ENCODE measurements at regions not wholly inside any gene's neighbourhood (a gene's known extent, or its start where the extent isn't known, plus 50 kb on each side); places are given as distances from the start of the nearest gene placed in this dataset.

DNA sequence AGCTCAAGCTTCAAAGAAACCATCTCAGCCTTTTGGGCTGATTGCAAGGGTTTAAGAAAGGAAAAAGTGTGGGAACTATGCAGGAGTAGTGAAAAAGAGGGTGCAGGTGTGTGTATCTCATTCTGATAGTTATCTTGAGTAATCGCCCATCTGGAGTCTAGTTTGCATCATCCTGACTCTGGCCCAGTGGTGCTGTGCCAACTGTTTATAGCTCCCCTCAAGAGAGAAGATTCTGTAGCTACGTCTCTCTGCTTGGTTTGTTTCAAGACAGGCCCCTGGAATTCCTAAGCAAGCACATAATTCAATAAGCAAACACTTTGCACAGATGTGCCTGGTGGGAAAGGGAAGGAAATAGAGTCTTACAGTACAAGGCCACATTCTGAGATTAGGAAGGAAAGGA lies 144.4 kb downstream of the HAPSTR1 start:
- FAIRE-seq: no peak
- DNase-seq (ENCODE audit: low read depth, low spot score): no peak
- dilution Hi-C loops (cut with MboI; ENCODE audit: extremely low pct_ligation_motif_present, low sequenced_read_pairs): no loop called here
- no peak overlapping the region for H2AFZ ChIP-seq (ENCODE audit: low read depth, low read length)
- H4K20me1 ChIP-seq (replicated peaks; ENCODE audit: control insufficient read depth, extremely low read depth, insufficient read depth, low read length): no peaks in the 10 kb centered on the region
- ChIA-PET CTCF (no interaction called here), POLR2A (no interaction called here)
- no peak overlapping the region for H3K27ac ChIP-seq (ENCODE audit: insufficient read depth, low read depth, low read length)
- no peaks in the 10 kb centered on the region for H3K79me2 ChIP-seq (ENCODE audit: control insufficient read depth, insufficient read depth, low read length)
- TF ChIP-seq JUN (IDR thresholded peaks at IDR 0.05; ENCODE audit: borderline replicate concordance, insufficient read depth, insufficient read length, low read depth): no peak
- TF ChIP-seq GATA2 (IDR thresholded peaks at IDR 0.05; ENCODE audit: insufficient read depth, insufficient read length, low read depth, low read length): no peak
- no peaks in the 10 kb centered on the region for H3K27me3 ChIP-seq (ENCODE audit: control insufficient read depth in 2 of 2, insufficient read depth in 2 of 2, low read length in 2 of 2)
- no peaks in the 10 kb centered on the region for H3K9me1 ChIP-seq (replicated peaks; ENCODE audit: control insufficient read depth, extremely low read depth, insufficient read depth, low read length)
- H3K9ac ChIP-seq (replicated peaks; ENCODE audit: extremely low read depth, insufficient read depth, low read length): no peak overlapping the region
- intact Hi-C loops (cut with micrococcal nuclease): no loop called here
- H3K36me3 ChIP-seq (ENCODE audit: control insufficient read depth in 2 of 2, extremely low read depth in 1 of 2, insufficient read depth in 2 of 2, low read length in 2 of 2): no peaks in the 10 kb centered on the region
- H3K4me3 ChIP-seq (replicated peaks in 1 of 3; ENCODE audit: insufficient read depth in 1 of 3, low read depth in 1 of 3, low read length in 3 of 3): no peak overlapping the region
- BruUV-seq (replicated peaks): no TSS peak
- no peaks in the 10 kb centered on the region for H3K9me3 ChIP-seq (replicated peaks; ENCODE audit: control insufficient read depth, insufficient read depth, low read length)
- no peak overlapping the region for H3K4me2 ChIP-seq (ENCODE audit: insufficient read depth, low read length)
- H3K4me1 ChIP-seq (ENCODE audit: control insufficient read depth, extremely low read depth, insufficient read depth, low read length): no peaks in the 10 kb centered on the region

DNA sequence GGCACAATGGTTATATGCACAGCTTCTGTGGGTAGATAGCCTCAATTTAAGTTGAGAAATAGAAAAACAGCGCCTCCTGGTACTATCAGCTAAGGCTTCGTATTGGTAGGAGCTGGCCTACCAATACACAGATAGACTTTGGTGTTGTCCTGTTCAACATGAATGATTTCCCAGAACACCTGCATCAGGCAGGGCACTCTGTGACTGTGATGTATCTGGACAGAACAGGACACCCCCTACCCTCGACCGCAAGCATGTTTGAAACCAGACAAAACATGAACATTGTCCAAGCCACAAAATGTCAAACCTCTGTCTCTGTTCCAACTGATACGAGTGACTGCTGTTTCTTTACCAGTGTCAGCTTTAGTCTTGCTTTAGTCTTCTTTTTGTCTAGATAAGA lies 144.9 kb downstream of the HAPSTR1 start:
- BruUV-seq (replicated peaks): no TSS peak
- no peak overlapping the region for H3K9ac ChIP-seq (replicated peaks; ENCODE audit: extremely low read depth, insufficient read depth, low read length)
- no peaks in the 10 kb centered on the region for H3K79me2 ChIP-seq (ENCODE audit: control insufficient read depth, insufficient read depth, low read length)
- DNase-seq (ENCODE audit: low read depth, low spot score): no peak
- intact Hi-C loops (cut with micrococcal nuclease) (no loop called here), dilution Hi-C loops (cut with MboI; ENCODE audit: extremely low pct_ligation_motif_present, low sequenced_read_pairs) (no loop called here)
- POLR2A ChIA-PET: no interaction called here
- H3K4me3 ChIP-seq (replicated peaks in 1 of 3; ENCODE audit: insufficient read depth in 1 of 3, low read depth in 1 of 3, low read length in 3 of 3): no peak overlapping the region
- H3K27me3 ChIP-seq (ENCODE audit: control insufficient read depth in 2 of 2, insufficient read depth in 2 of 2, low read length in 2 of 2): no peaks in the 10 kb centered on the region
- no peaks in the 10 kb centered on the region for H3K9me3 ChIP-seq (replicated peaks; ENCODE audit: control insufficient read depth, insufficient read depth, low read length)
- no peaks in the 10 kb centered on the region for H3K4me1 ChIP-seq (ENCODE audit: control insufficient read depth, extremely low read depth, insufficient read depth, low read length)
- H2AFZ ChIP-seq (ENCODE audit: low read depth, low read length): no peak overlapping the region
- no peak for FAIRE-seq
- no peak overlapping the region for H3K4me2 ChIP-seq (ENCODE audit: insufficient read depth, low read length)
- no peaks in the 10 kb centered on the region for H3K9me1 ChIP-seq (replicated peaks; ENCODE audit: control insufficient read depth, extremely low read depth, insufficient read depth, low read length)
- H3K36me3 ChIP-seq (ENCODE audit: control insufficient read depth in 2 of 2, extremely low read depth in 1 of 2, insufficient read depth in 2 of 2, low read length in 2 of 2): no peaks in the 10 kb centered on the region
- H4K20me1 ChIP-seq (replicated peaks; ENCODE audit: control insufficient read depth, extremely low read depth, insufficient read depth, low read length): no peaks in the 10 kb centered on the region
- CTCF ChIA-PET: no interaction called here
- H3K27ac ChIP-seq (ENCODE audit: insufficient read depth, low read depth, low read length): no peak overlapping the region
- TF ChIP-seq, protein P1, sequence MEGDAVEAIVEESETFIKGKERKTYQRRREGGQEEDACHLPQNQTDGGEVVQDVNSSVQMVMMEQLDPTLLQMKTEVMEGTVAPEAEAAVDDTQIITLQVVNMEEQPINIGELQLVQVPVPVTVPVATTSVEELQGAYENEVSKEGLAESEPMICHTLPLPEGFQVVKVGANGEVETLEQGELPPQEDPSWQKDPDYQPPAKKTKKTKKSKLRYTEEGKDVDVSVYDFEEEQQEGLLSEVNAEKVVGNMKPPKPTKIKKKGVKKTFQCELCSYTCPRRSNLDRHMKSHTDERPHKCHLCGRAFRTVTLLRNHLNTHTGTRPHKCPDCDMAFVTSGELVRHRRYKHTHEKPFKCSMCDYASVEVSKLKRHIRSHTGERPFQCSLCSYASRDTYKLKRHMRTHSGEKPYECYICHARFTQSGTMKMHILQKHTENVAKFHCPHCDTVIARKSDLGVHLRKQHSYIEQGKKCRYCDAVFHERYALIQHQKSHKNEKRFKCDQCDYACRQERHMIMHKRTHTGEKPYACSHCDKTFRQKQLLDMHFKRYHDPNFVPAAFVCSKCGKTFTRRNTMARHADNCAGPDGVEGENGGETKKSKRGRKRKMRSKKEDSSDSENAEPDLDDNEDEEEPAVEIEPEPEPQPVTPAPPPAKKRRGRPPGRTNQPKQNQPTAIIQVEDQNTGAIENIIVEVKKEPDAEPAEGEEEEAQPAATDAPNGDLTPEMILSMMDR (IDR thresholded peaks at IDR 0.05; ENCODE audit: extremely low read depth in 1 of 2, insufficient read depth in 1 of 2, low read depth in 1 of 2, low read length in 2 of 2): no peak
- TF ChIP-seq JUN (IDR thresholded peaks at IDR 0.05; ENCODE audit: borderline replicate concordance, insufficient read depth, insufficient read length, low read depth): no peak
- TF ChIP-seq, protein P2, sequence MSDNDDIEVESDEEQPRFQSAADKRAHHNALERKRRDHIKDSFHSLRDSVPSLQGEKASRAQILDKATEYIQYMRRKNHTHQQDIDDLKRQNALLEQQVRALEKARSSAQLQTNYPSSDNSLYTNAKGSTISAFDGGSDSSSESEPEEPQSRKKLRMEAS (IDR thresholded peaks at IDR 0.05; ENCODE audit: insufficient read depth, insufficient read length): no peak
- no peak for TF ChIP-seq MYC (IDR thresholded peaks at IDR 0.05; ENCODE audit: low read depth, low read length)
- TF ChIP-seq EZH2 (IDR thresholded peaks at IDR 0.05; ENCODE audit: borderline replicate concordance, low read depth, low read length, severe bottlenecking): no peak
- no peak for TF ChIP-seq GATA2 (IDR thresholded peaks at IDR 0.05; ENCODE audit: insufficient read depth, insufficient read length, low read depth, low read length)
- no peak for TF ChIP-seq FOS (IDR thresholded peaks at IDR 0.05; ENCODE audit: borderline replicate concordance, insufficient read depth, low read length)
- no peak for TF ChIP-seq POLR2A (IDR thresholded peaks at IDR 0.05; ENCODE audit: low read depth, low read length)
- no peak for TF ChIP-seq POLR2AphosphoS5 (IDR thresholded peaks at IDR 0.05; ENCODE audit: insufficient read depth, low read depth, low read length)
